Hepatocyte (in vitro differentiated cells): ENCODE measurements at regions not wholly inside any gene's neighbourhood (a gene's known extent, or its start where the extent isn't known, plus 50 kb on each side); places are given as distances from the start of the nearest gene placed in this dataset.

Experiments
- DNase-seq: peaks from one replicate; pipeline ENCODE4 v3.0.0-alpha.2; 2016; ENCODE audit warnings: low spot score
- H2AFZ ChIP-seq: fragments of 200-600 bp; sonication (generic); 2 replicates; pipeline ENCODE4 v1.6.0; 2016; ENCODE audit warnings: antibody characterized with exemption, mild to moderate bottlenecking
- H3K27ac ChIP-seq: fragments of 200-600 bp; sonication (generic); 2 replicates; pipeline ENCODE4 v1.5.1; 2016; ENCODE audit warnings: mild to moderate bottlenecking
- H3K27me3 ChIP-seq: fragments of 200-600 bp; sonication (generic); 2 replicates; pipeline ENCODE4 v1.6.1; 2016
- H3K36me3 ChIP-seq: fragments of 200-600 bp; sonication (generic); replicated peaks from 2 replicates; pipeline ENCODE4 v1.5.1; 2016; ENCODE audit warnings: low read depth; ENCODE audit not compliant: insufficient read depth
- H3K4me1 ChIP-seq: fragments of 200-600 bp; sonication (generic); 2 replicates; pipeline ENCODE4 v1.5.1; 2016; ENCODE audit warnings: mild to moderate bottlenecking, moderate library complexity; ENCODE audit not compliant: insufficient read depth
- H3K4me2 ChIP-seq: fragments of 200-600 bp; sonication (generic); 2 replicates; pipeline ENCODE4 v1.6.0; 2016
- H3K4me3 ChIP-seq: fragments of 200-600 bp; sonication (generic); 2 replicates; pipeline ENCODE4 v1.5.1; 2016; ENCODE audit warnings: mild to moderate bottlenecking
- H3K79me2 ChIP-seq: fragments of 200-600 bp; sonication (generic); 2 replicates; pipeline ENCODE4 v1.6.0; 2017; ENCODE audit warnings: mild to moderate bottlenecking
- H3K9me2 ChIP-seq: fragments of 200-600 bp; sonication (generic); replicated peaks from 2 replicates; pipeline ENCODE4 v1.6.0; 2017; ENCODE audit warnings: mild to moderate bottlenecking; ENCODE audit not compliant: insufficient read depth
- H3K9me3 ChIP-seq: fragments of 200-600 bp; sonication (generic); 2 replicates; pipeline ENCODE4 v1.5.1; 2016; ENCODE audit warnings: low read depth, mild to moderate bottlenecking
- H4K20me1 ChIP-seq: fragments of 200-600 bp; sonication (generic); 2 replicates; pipeline ENCODE4 v1.6.0; 2016; ENCODE audit warnings: mild to moderate bottlenecking; ENCODE audit not compliant: insufficient read depth, poor library complexity, severe bottlenecking
- CTCF ChIP-seq: fragments of 200-600 bp; sonication (generic); IDR thresholded peaks from 2 replicates; pipeline ENCODE4 v1.5.1; 2016; ENCODE audit warnings: antibody characterized with exemption, mild to moderate bottlenecking; ENCODE audit not compliant: poor library complexity
- EZH2 ChIP-seq: fragments of 200-600 bp; sonication (generic); IDR thresholded peaks from 2 replicates; pipeline ENCODE4 v1.6.1; 2016; ENCODE audit warnings: antibody characterized with exemption, mild to moderate bottlenecking, borderline replicate concordance
- EZH2phosphoT487 ChIP-seq: fragments of 200-600 bp; sonication (generic); IDR thresholded peaks from one replicate; pipeline ENCODE4 v1.6.1; 2018; ENCODE audit warnings: antibody characterized with exemption, mild to moderate bottlenecking, low read depth, moderate library complexity; ENCODE audit not compliant: unreplicated experiment, severe bottlenecking
- WGBS: methylation state at CpG from one replicate; pipeline ENCODE4 v1.1.6; 2016; ENCODE audit warnings: low lambda C conversion rate; ENCODE audit errors: missing lambda C conversion rate; 5-methylcytosine and 5-hydroxymethylcytosine counted together

- Histone ChIP-seq H3K9me3 (no peaks in the 10 kb centered on the region), H3K9me2 (no peaks in the 10 kb centered on the region), H3K4me2 (no peak overlapping the region), H3K4me1 (no peaks in the 10 kb centered on the region), H4K20me1 (no peaks in the 10 kb centered on the region), H3K36me3 (no peaks in the 10 kb centered on the region), H3K27ac (no peak overlapping the region), H3K79me2 (no peaks in the 10 kb centered on the region), H3K4me3 (no peak overlapping the region), H2AFZ (no peak overlapping the region), H3K27me3 (no peaks in the 10 kb centered on the region)
- no peak for TF ChIP-seq CTCF
- no peak for TF ChIP-seq EZH2
- TF ChIP-seq EZH2phosphoT487 = no peak
- WGBS = 92% methylated on average over 3 of the region's 3 CpGs
- DNase-seq = no peak
Measured at GRCh38 chr21:20603236-20603635, 395.0 kb upstream of the NCAM2 start.

- Histone ChIP-seq H3K9me2 (no peaks in the 10 kb centered on the region), H3K27me3 (no peaks in the 10 kb centered on the region), H3K4me3 (no peak overlapping the region), H3K79me2 (no peaks in the 10 kb centered on the region), H2AFZ (no peak overlapping the region), H3K27ac (no peak overlapping the region), H3K4me2 (no peak overlapping the region), H3K4me1 (no peaks in the 10 kb centered on the region), H3K36me3 (no peaks in the 10 kb centered on the region), H4K20me1 (no peaks in the 10 kb centered on the region), H3K9me3 (no peaks in the 10 kb centered on the region)
- 81% methylated on average over 4 of the region's 4 CpGs for WGBS
- DNase-seq = no peak
- TF ChIP-seq CTCF (no peak), EZH2 (no peak), EZH2phosphoT487 (no peak)
Measured at GRCh38 chr21:20611008-20611407, 387.2 kb upstream of the NCAM2 start.

DNA sequence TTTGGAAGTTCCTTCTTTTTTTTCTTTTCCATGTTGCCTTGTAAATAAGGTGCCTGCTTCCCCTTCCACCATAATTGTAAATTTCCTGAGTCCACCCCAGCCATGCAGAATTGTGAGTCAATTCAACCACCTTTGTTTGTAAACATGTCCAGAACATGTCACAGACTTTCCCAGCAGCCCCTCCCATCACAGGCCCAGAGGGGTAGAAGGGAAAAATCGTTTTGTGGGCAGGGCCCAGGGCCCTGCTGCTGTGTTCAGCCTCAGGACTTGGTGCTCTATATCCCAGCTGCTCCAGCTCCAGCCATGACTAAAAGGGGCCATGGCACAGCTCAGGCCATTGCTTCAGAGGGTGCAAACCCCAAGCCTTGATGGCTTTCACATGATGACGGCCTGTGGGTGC, 384.6 kb upstream of the NCAM2 start:
- Histone ChIP-seq H3K4me1 (no peaks in the 10 kb centered on the region), H3K27ac (no peak overlapping the region), H3K9me3 (no peaks in the 10 kb centered on the region), H4K20me1 (no peaks in the 10 kb centered on the region), H3K4me2 (no peak overlapping the region), H3K27me3 (no peaks in the 10 kb centered on the region), H3K4me3 (no peak overlapping the region), H3K9me2 (no peaks in the 10 kb centered on the region), H3K36me3 (no peaks in the 10 kb centered on the region), H2AFZ (no peak overlapping the region), H3K79me2 (no peaks in the 10 kb centered on the region)
- WGBS = 79% methylated on average over 2 of the region's 2 CpGs
- no peak for TF ChIP-seq EZH2
- no peak for DNase-seq

DNA sequence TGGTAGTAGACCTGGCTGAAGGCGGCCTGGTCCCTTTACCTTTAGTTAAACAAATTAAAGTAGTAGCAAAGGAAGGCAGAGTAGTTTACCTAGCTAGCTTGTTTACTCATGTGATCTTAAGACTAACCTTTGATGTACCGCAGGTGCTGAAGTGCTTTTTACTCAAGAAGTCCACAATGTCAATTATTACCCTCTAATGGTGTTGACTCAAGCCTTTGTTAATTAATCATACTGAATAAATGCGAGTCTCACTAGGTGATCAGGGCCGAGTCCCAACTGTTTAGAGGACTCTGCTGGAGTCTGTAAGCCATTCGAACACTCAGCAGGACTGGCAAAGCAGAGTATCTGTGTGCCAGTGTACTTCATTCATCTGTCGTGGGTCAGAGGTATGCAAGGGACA, 381.1 kb upstream of the NCAM2 start:
- no peaks in the 10 kb centered on the region for H3K9me3 ChIP-seq
- H3K27me3 ChIP-seq = no peaks in the 10 kb centered on the region
- no peak overlapping the region for H3K4me3 ChIP-seq
- no peaks in the 10 kb centered on the region for H3K4me1 ChIP-seq
- 15% methylated on average over 6 of the region's 6 CpGs for whole genome bisulfite sequencing
- DNase-seq = peak; percentile 8
- no peak for TF ChIP-seq EZH2phosphoT487
- no peak for TF ChIP-seq EZH2
- no peak for TF ChIP-seq CTCF
- H2AFZ ChIP-seq = peak overlapping the region; percentile 10
- no peak overlapping the region for H3K27ac ChIP-seq
- peak overlapping the region; percentile 16 for H3K4me2 ChIP-seq
- no peaks in the 10 kb centered on the region for H3K36me3 ChIP-seq
- H3K79me2 ChIP-seq = no peaks in the 10 kb centered on the region
- H4K20me1 ChIP-seq = no peaks in the 10 kb centered on the region
- H3K9me2 ChIP-seq = no peaks in the 10 kb centered on the region
